HG03439 (cell line): ENCODE measurements at regions not wholly inside any gene's neighbourhood (a gene's known extent, or its start where the extent isn't known, plus 50 kb on each side); places are given as distances from the start of the nearest gene placed in this dataset.

Experiments used
- ATAC-seq: cut with Tn5 transposase; IDR thresholded peaks from one replicate; pipeline ENCODE4 v1.9.1; 2021; ENCODE audit warnings: mild to moderate bottlenecking, moderate library complexity; ENCODE audit not compliant: unreplicated experiment

GRCh38 chr1:108082738-108083562 lies 117.2 kb downstream of the SLC25A24 start:
- no peak for ATAC-seq

GRCh38 chr1:108082001-108082400 lies 117.0 kb upstream of the VAV3 start:
- ATAC-seq = no peak

DNA sequence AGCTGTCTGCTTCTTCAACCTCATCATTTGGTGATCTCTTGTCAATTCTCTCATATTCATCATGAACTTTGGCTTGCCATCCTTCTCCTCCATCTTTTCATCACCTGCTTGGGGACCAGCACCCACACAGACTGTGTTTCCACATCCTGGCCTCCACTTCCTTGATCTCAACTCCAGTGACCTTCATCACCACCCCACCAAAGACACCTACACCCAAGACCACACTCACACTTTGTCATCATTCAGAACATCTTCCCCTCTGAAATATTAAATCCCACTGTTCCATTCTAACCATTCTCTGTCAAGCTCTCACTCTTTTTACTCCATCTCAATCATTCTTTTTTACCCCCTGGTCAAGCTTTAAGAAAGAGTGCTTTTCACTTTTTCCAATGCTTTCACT lies 115.5 kb upstream of the VAV3 start:
- ATAC-seq = no peak

- no peak for ATAC-seq
Observed at GRCh38 chr1:108079440-108080025, 114.6 kb upstream of the VAV3 start.

GRCh38 chr1:108077991-108078390 lies 113.0 kb upstream of the VAV3 start:
- no peak for ATAC-seq

DNA sequence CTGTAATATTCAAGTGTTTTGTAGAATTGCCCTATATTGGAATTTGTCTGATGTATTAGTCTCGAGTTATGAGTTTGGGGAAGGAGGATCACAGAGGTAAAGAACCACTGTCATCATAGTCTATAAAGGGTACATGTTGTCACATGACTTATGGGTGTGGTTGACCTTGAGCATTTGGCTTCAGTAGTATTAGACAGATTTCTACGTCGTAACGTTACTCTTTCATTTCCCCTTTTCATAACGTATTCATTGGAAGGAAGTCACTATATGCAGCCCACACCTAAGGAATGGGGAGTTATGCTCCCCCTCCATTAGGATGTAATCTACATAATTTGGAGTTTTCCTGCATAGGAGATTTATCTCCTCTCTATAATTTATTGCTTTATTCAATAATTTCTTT lies 110.1 kb upstream of the VAV3 start:
- peak; percentile 64 for ATAC-seq

DNA sequence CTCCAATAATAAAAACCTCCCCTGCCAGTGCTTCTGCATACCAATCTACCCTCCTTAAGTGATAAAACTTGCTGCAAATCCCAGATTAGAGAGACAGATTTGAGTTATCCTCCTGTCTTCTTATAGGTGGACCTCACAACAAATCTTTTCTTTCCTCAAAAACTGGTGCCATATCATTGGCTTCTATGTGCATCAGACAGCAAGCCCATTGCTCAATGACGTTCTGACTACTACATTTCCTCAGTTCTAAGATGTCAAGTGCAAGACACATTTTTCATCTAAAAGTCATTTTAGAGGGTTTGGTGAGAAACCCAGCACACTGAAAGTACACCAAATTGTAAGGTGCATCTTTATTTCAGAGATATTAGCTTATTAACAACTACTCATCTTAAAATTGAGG lies 107.8 kb upstream of the VAV3 start:
- no peak for ATAC-seq

DNA sequence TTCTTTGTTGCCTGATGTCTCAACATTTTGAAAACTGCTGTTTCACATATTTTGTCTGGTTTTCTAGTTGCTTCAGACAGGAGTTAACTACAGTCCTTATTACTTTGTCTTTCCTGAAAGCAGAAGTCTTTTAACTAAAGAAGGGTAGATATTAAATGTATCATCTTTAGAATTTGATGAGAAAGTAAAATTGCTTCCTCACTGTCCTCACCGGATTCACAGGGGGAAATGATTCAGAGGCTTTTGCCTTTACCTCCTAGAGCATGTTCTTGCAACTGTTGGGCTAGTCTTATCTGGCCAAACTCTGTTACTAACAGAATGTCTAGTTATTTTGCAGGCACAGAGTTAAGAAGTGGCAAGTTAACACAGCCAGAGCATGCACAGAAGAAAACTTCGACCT lies 107.2 kb upstream of the VAV3 start:
- no peak for ATAC-seq

DNA sequence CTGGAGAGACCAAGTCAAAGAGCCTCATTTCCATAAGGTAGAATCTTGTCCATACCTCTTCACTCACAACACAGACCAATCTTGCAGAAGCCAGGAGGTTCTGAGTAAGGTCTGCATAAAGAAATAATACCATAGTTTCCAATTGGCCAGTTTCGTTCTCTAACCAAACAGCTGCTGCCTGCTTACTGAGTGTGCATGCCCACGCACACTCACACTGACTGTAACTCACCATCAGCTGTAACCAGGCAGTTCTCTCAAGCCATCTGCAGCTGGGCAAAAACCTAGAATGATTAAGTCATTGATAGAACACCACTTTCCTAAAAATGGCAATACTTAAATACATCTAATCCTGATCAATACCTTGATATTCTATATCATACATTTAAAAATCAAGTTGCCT lies 106.6 kb upstream of the VAV3 start:
- no peak for ATAC-seq

GRCh38 chr1:108070662-108071061 lies 105.7 kb upstream of the VAV3 start:
- no peak for ATAC-seq

DNA sequence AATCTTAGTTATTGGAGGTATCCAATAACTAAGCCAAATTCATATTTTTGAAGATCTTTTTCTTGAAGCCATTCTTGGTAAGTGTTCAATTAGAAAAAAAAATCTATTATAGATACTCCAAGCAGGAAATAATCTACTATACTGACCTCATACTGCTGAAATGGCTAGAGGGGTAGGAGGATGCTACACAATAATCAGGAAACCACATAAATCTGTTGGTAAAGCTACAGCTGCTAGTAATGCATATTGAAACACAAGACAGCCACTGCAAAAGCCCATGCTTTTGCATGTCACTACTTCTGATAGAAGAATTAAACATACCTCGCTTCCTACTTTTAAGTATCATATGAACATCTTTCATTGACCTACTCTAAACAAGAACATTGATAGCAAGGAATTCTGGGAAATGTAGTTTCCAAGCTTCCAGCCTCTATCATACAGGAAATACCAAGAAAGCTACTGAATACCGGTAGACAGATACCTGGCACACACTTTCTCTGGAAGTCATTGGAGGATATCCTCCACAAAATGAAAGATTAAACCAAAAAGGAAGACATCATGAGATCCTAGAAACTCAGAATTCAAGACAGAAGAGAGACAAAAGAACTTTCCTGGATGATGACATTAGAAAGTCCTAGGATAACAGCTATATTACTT lies 103.0 kb upstream of the VAV3 start:
- ATAC-seq = no peak

DNA sequence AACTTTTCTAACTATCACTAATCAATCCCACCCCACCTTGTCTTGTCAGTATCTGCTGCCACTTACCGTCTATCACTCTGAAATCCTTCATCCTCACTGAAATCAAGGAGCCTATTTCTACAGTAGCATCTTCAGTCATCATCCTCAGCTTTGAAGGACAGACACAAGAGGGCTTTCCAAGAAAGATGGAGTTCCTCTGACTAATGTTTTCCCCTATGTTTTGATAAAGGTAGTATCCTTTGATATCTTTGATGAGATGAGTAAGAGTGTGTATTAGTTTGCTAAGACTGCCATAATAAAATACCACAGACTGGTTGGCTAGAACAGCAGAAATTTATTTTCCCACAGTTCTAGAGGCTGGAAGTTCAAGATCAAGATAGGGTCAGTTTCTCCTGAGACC lies 101.8 kb upstream of the VAV3 start:
- no peak for ATAC-seq

DNA sequence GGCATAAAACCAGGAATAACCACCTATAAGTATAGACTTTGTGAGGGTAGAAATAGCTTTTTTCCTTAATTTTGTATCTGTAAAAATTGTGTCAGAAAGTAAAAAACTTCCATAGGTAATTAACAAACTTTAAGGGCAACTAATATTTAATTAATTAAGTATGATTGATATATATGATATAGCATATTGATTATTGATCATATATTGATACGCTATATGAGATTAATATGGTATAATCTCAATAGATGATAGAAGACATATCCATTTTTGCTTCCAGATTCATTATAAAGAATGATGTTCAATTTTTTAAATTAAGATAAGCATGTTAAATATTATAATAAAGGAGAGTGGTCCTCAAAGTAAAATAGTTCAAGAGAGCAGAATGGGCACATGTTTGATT lies 99.3 kb upstream of the VAV3 start:
- ATAC-seq = no peak

GRCh38 chr1:108063703-108064102 lies 98.7 kb upstream of the VAV3 start:
- ATAC-seq = no peak

- ATAC-seq = no peak
Observed at GRCh38 chr1:108059945-108060344, 95.0 kb upstream of the VAV3 start.

DNA sequence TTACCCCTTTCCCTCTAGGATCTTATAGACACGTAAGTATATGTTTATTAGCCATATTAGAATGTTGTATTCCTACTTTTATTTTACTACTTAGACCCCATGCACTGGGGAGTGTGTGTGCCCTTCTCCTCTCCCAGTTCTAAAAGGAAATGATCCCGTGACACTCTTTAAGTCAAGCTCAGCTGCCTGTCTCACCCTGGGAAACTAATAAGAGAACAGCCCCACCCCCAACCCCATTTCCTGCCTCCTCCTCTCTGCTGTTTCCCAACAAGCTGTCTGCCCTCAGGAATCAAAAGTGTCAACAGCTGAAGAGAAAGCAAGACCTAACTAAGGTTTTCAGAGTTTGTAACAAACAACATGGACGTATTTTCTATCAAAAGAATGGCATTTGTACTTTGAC lies 92.6 kb upstream of the VAV3 start:
- ATAC-seq = no peak

DNA sequence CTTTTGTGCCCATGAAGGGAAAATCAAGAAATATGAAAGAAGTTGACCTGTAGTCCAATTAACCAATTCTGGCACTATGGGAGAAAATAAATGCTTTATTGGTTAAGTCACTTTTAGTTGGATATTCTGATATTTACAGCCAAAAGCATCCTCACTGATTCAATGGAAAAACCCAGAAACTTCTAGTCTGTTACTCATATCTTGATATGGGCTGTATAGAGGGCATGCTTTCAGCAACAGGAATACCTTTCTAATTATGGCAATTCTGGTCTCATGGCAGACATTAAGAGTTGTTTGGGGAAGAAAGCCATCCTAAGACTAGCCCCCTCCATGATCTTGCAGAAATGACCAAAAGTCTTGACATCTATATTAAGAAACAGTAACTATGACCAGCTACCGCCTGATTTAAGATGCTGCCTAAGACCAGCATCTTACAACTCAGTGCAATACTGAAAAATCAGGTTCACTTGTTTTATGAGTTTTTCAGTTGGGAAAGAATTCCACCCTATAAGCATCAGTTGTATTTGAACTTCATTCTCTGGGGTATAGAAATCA lies 91.5 kb upstream of the VAV3 start:
- ATAC-seq = no peak

DNA sequence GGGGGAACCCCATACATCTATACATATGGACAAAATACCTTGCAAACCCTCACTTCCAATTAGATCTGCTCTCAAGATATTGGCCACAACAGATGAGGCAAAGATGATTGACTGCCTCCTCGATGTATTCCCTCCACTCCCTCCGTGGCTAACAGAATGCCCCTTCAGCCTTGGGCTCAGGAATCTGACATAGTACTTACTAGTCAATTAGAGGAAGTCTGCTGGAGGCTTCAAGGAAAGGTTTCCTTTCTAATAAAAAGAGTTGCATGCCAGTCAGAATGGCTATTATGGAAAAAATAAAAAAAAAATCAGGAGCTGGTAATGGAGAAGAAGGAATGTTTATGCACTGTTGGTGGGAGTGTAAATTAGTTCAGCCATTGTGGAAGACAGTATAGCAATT lies 90.4 kb upstream of the VAV3 start:
- ATAC-seq = no peak

GRCh38 chr1:108054396-108054795 lies 89.4 kb upstream of the VAV3 start:
- no peak for ATAC-seq

GRCh38 chr1:108053270-108054013 lies 88.5 kb upstream of the VAV3 start:
- ATAC-seq = no peak
